Fibroblast of lung (primary cell): ENCODE measurements at regions not wholly inside any gene's neighbourhood (a gene's known extent, or its start where the extent isn't known, plus 50 kb on each side); places are given as distances from the start of the nearest gene placed in this dataset.

Source experiments
- EZH2 ChIP-seq: IDR thresholded peaks from 2 replicates; pipeline ENCODE4 v1.5.1; 2012; ENCODE audit warnings: low read length, control low read depth, mild to moderate bottlenecking; ENCODE audit errors: missing control alignments
- TF ChIP-seq, protein P1 (sequence below), 2 donors: IDR thresholded peaks in 1 of 2; conservative IDR thresholded peaks in 1 of 2; 1 replicate in 1 of 2; 2 replicates in 1 of 2; pipeline ENCODE4 v1.5.1; 2011 to 2012; ENCODE audit warnings: low read length in 2 of 2, control low read depth in 1 of 2, inconsistent platforms in 1 of 2, low read depth in 1 of 2, mild to moderate bottlenecking in 1 of 2

DNA sequence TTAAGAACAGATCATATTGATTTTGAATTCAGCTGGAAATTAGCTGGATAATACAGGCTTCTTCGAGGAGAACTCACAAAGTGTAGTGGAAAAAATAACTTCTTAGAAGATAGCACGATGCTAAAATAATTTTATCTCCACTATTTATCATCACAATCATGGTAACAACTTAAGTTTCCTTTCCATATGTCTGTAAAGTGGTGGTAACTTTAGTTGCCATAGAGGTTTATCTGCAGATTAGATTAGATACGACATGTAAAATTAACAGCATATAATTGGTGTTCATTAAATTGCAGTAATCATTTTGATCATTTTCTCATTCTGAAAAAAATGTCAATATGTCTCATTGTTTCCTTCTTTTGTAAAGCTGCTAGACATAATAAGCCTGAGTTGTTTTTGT is 921.5 kb downstream of the KCNT2 start:
- TF ChIP-seq, protein P1, sequence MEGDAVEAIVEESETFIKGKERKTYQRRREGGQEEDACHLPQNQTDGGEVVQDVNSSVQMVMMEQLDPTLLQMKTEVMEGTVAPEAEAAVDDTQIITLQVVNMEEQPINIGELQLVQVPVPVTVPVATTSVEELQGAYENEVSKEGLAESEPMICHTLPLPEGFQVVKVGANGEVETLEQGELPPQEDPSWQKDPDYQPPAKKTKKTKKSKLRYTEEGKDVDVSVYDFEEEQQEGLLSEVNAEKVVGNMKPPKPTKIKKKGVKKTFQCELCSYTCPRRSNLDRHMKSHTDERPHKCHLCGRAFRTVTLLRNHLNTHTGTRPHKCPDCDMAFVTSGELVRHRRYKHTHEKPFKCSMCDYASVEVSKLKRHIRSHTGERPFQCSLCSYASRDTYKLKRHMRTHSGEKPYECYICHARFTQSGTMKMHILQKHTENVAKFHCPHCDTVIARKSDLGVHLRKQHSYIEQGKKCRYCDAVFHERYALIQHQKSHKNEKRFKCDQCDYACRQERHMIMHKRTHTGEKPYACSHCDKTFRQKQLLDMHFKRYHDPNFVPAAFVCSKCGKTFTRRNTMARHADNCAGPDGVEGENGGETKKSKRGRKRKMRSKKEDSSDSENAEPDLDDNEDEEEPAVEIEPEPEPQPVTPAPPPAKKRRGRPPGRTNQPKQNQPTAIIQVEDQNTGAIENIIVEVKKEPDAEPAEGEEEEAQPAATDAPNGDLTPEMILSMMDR (conservative IDR thresholded peaks at IDR 0.05 in 1 of 2, IDR thresholded peaks at IDR 0.05 in 1 of 2; ENCODE audit: low read depth in 1 of 2, low read length in 2 of 2) = no peak
- no peak for TF ChIP-seq EZH2
